Activated T-cell treated with anti-CD3 and anti-CD28 coated beads, Interleukin-2, amount 50 U/mL, for 72 hours (primary cell): ENCODE measurements at regions not wholly inside any gene's neighbourhood (a gene's known extent, or its start where the extent isn't known, plus 50 kb on each side); places are given as distances from the start of the nearest gene placed in this dataset.

Source experiments
- ATAC-seq, 2 donors: fragments of 150-1000 bp; cut with Tn5 transposase; replicated peaks in 1 of 2; 2 replicates each; pipeline ENCODE4 v1.10.0; 2021; ENCODE audit warnings: moderate library complexity in 2 of 2, mild to moderate bottlenecking in 1 of 2
- DNase-seq, 2 donors: peaks; one replicate each; pipeline ENCODE4 v3.0.0; 2021 to 2022; ENCODE audit warnings: mixed read lengths in 1 of 2
- H3K27ac Mint-ChIP-seq: one replicate; pipeline ENCODE4 v1.8.0; 2022; ENCODE audit warnings: mild to moderate bottlenecking, moderate library complexity, mixed read lengths
- H3K27me3 Mint-ChIP-seq: one replicate; pipeline ENCODE4 v1.8.0; 2022; ENCODE audit warnings: low read depth, mixed read lengths
- H3K36me3 Mint-ChIP-seq, 2 donors: one replicate each; pipeline ENCODE4 v1.8.0; 2022; ENCODE audit warnings: mixed read lengths in 2 of 2, mild to moderate bottlenecking in 1 of 2; ENCODE audit not compliant: insufficient read depth in 2 of 2
- H3K4me1 Mint-ChIP-seq: one replicate; pipeline ENCODE4 v1.8.0; 2022; ENCODE audit warnings: low read depth, mixed read lengths
- H3K4me3 Mint-ChIP-seq, 2 donors: one replicate each; pipeline ENCODE4 v1.8.0; 2022; ENCODE audit warnings: mild to moderate bottlenecking in 2 of 2, mixed read lengths in 2 of 2, moderate library complexity in 2 of 2
- H3K9me3 Mint-ChIP-seq, 2 donors: one replicate each; pipeline ENCODE4 v1.8.0; 2022; ENCODE audit warnings: mixed read lengths in 2 of 2

- H3K4me3 Mint-ChIP-seq = no peak overlapping the region
- peaks cover 1 to 2% of the 10 kb centered on the region in 2 donors for H3K36me3 Mint-ChIP-seq
- ATAC-seq (no peak), DNase-seq (no peak)
- H3K27ac Mint-ChIP-seq = no peak overlapping the region
- peaks cover 12 to 14% of the 10 kb centered on the region in 2 donors for H3K9me3 Mint-ChIP-seq
- H3K4me1 Mint-ChIP-seq = no peaks in the 10 kb centered on the region
- H3K27me3 Mint-ChIP-seq = no peaks in the 10 kb centered on the region
These were observed 774.9 kb upstream of the NOVA1 start for GRCh38 chr14:27372771-27373170.

GRCh38 chr14:27384124-27384523 lies 786.3 kb upstream of the NOVA1 start:
- DNase-seq (no peak), ATAC-seq (no peak)
- H3K27ac Mint-ChIP-seq = no peak overlapping the region
- no peaks in the 10 kb centered on the region for H3K4me1 Mint-ChIP-seq
- H3K27me3 Mint-ChIP-seq = no peaks in the 10 kb centered on the region
- H3K4me3 Mint-ChIP-seq = no peak overlapping the region
- no peaks in the 10 kb centered on the region for H3K36me3 Mint-ChIP-seq
- peaks cover 0 to 2% of the 10 kb centered on the region in 2 donors for H3K9me3 Mint-ChIP-seq

GRCh38 chr14:27386391-27386790 lies 788.6 kb upstream of the NOVA1 start:
- Mint-ChIP-seq H3K4me3 (no peak overlapping the region), H3K27me3 (no peaks in the 10 kb centered on the region), H3K36me3 (no peaks in the 10 kb centered on the region), H3K27ac (no peak overlapping the region), H3K4me1 (no peaks in the 10 kb centered on the region), H3K9me3 (peaks cover 2 to 3% of the 10 kb centered on the region in 2 donors)
- ATAC-seq (no peak), DNase-seq (no peak)

- no peaks in the 10 kb centered on the region for H3K27me3 Mint-ChIP-seq
- H3K9me3 Mint-ChIP-seq = peaks cover 4 to 6% of the 10 kb centered on the region in 2 donors
- no peak for ATAC-seq
- no peak overlapping the region for H3K4me3 Mint-ChIP-seq
- H3K4me1 Mint-ChIP-seq = no peaks in the 10 kb centered on the region
- no peak for DNase-seq
- H3K36me3 Mint-ChIP-seq = no peaks in the 10 kb centered on the region
- H3K27ac Mint-ChIP-seq = no peak overlapping the region
These were observed 789.6 kb upstream of the NOVA1 start for GRCh38 chr14:27387463-27387862.

GRCh38 chr14:27389402-27389801 lies 791.6 kb upstream of the NOVA1 start:
- Mint-ChIP-seq H3K4me3 (no peak overlapping the region), H3K9me3 (peaks cover 6 to 10% of the 10 kb centered on the region in 2 donors), H3K27ac (no peak overlapping the region), H3K36me3 (no peaks in the 10 kb centered on the region), H3K27me3 (no peaks in the 10 kb centered on the region), H3K4me1 (no peaks in the 10 kb centered on the region)
- ATAC-seq (no peak), DNase-seq (no peak)

GRCh38 chr14:27390155-27390554 lies 792.3 kb upstream of the NOVA1 start:
- ATAC-seq (no peak), DNase-seq (no peak)
- Mint-ChIP-seq H3K4me3 (no peak overlapping the region), H3K27me3 (no peaks in the 10 kb centered on the region), H3K27ac (no peak overlapping the region), H3K9me3 (peaks cover 6 to 13% of the 10 kb centered on the region in 2 donors), H3K4me1 (no peaks in the 10 kb centered on the region), H3K36me3 (no peaks in the 10 kb centered on the region)

- peaks cover 6 to 13% of the 10 kb centered on the region in 2 donors for H3K9me3 Mint-ChIP-seq
- no peaks in the 10 kb centered on the region for H3K36me3 Mint-ChIP-seq
- ATAC-seq (no peak), DNase-seq (no peak)
- H3K27ac Mint-ChIP-seq = no peak overlapping the region
- H3K27me3 Mint-ChIP-seq = no peaks in the 10 kb centered on the region
- no peak overlapping the region for H3K4me3 Mint-ChIP-seq
- H3K4me1 Mint-ChIP-seq = no peaks in the 10 kb centered on the region
These were observed 793.5 kb upstream of the NOVA1 start for GRCh38 chr14:27391331-27391730.

- no peaks in the 10 kb centered on the region for H3K36me3 Mint-ChIP-seq
- H3K27ac Mint-ChIP-seq = no peak overlapping the region
- no peaks in the 10 kb centered on the region for H3K27me3 Mint-ChIP-seq
- peaks cover 6 to 13% of the 10 kb centered on the region in 2 donors for H3K9me3 Mint-ChIP-seq
- H3K4me1 Mint-ChIP-seq = no peaks in the 10 kb centered on the region
- ATAC-seq = no peak
- H3K4me3 Mint-ChIP-seq = no peak overlapping the region
- DNase-seq = no peak
These were observed 794.3 kb upstream of the NOVA1 start for GRCh38 chr14:27392153-27392552.

- no peaks in the 10 kb centered on the region for H3K36me3 Mint-ChIP-seq
- DNase-seq (no peak), ATAC-seq (no peak)
- no peaks in the 10 kb centered on the region for H3K27me3 Mint-ChIP-seq
- H3K4me1 Mint-ChIP-seq = no peaks in the 10 kb centered on the region
- no peak overlapping the region for H3K27ac Mint-ChIP-seq
- no peak overlapping the region for H3K4me3 Mint-ChIP-seq
- H3K9me3 Mint-ChIP-seq = peaks cover 6 to 12% of the 10 kb centered on the region in 2 donors
These were observed 812.1 kb upstream of the NOVA1 start for GRCh38 chr14:27409944-27410343.

- DNase-seq (no peak), ATAC-seq (no peak)
- peaks cover 6 to 12% of the 10 kb centered on the region in 2 donors for H3K9me3 Mint-ChIP-seq
- no peaks in the 10 kb centered on the region for H3K27me3 Mint-ChIP-seq
- no peak overlapping the region for H3K4me3 Mint-ChIP-seq
- H3K4me1 Mint-ChIP-seq = no peaks in the 10 kb centered on the region
- H3K36me3 Mint-ChIP-seq = no peaks in the 10 kb centered on the region
- no peak overlapping the region for H3K27ac Mint-ChIP-seq
These were observed 813.1 kb upstream of the NOVA1 start for GRCh38 chr14:27410981-27411380.

- H3K4me1 Mint-ChIP-seq = no peaks in the 10 kb centered on the region
- H3K27ac Mint-ChIP-seq = no peak overlapping the region
- H3K4me3 Mint-ChIP-seq = no peak overlapping the region
- DNase-seq (no peak), ATAC-seq (no peak)
- H3K36me3 Mint-ChIP-seq = no peaks in the 10 kb centered on the region
- H3K27me3 Mint-ChIP-seq = no peaks in the 10 kb centered on the region
- H3K9me3 Mint-ChIP-seq = peaks cover 0 to 5% of the 10 kb centered on the region in 2 donors
These were observed 830.0 kb upstream of the NOVA1 start for GRCh38 chr14:27427796-27428195.

- ATAC-seq (no peak), DNase-seq (no peak)
- Mint-ChIP-seq H3K36me3 (no peaks in the 10 kb centered on the region), H3K27me3 (no peaks in the 10 kb centered on the region), H3K9me3 (peaks cover 0 to 7% of the 10 kb centered on the region in 2 donors), H3K27ac (no peak overlapping the region), H3K4me1 (no peaks in the 10 kb centered on the region), H3K4me3 (no peak overlapping the region)
These were observed 838.3 kb upstream of the NOVA1 start for GRCh38 chr14:27435923-27436670.

GRCh38 chr14:27484633-27485032 lies 886.8 kb upstream of the NOVA1 start:
- no peaks in the 10 kb centered on the region for H3K27me3 Mint-ChIP-seq
- no peak overlapping the region for H3K27ac Mint-ChIP-seq
- H3K9me3 Mint-ChIP-seq = peaks cover 7 to 11% of the 10 kb centered on the region in 2 donors
- no peaks in the 10 kb centered on the region for H3K4me1 Mint-ChIP-seq
- H3K4me3 Mint-ChIP-seq = no peak overlapping the region
- no peak for DNase-seq
- peaks cover 0 to 2% of the 10 kb centered on the region in 2 donors for H3K36me3 Mint-ChIP-seq
- ATAC-seq = no peak

GRCh38 chr14:27485193-27485592 lies 887.4 kb upstream of the NOVA1 start:
- Mint-ChIP-seq H3K27ac (no peak overlapping the region), H3K27me3 (no peaks in the 10 kb centered on the region), H3K4me3 (no peak overlapping the region), H3K9me3 (peaks cover 7 to 11% of the 10 kb centered on the region in 2 donors), H3K4me1 (no peaks in the 10 kb centered on the region), H3K36me3 (peaks cover 0 to 2% of the 10 kb centered on the region in 2 donors)
- DNase-seq = no peak
- ATAC-seq = no peak
